ENCODE measurements at regions not wholly inside any gene's neighbourhood (a gene's known extent, or its start where the extent isn't known, plus 50 kb on each side); places are given as distances from the start of the nearest gene placed in this dataset.
"Not testable (repeated sequence)": the region's sequence is repeated elsewhere in the genome, so short reads cannot be mapped to it uniquely, and the experiment has no call there.

- Histone ChIP-seq H3K36me3 (ENCODE audit: insufficient read depth) (no peaks in the 10 kb centered on the region), H3K4me3 (ENCODE audit: low read depth, low read length) (no peak overlapping the region), H3K4me1 (ENCODE audit: insufficient read depth) (no peaks in the 10 kb centered on the region)
These were observed 1423.3 kb upstream of the PCDH20 start for GRCh38 chr13:62838929-62839328.

GRCh38 chr13:62837895-62838294, 1422.2 kb upstream of the PCDH20 start:
- DNase-seq (ENCODE audit: extremely low spot score), result no peak
- no peak overlapping the region for H3K27ac ChIP-seq (ENCODE audit: low read depth)
- 68% methylated on average over 2 of the region's 2 CpGs for WGBS
- no peaks in the 10 kb centered on the region for H3K4me1 ChIP-seq (ENCODE audit: insufficient read depth)
- no peak overlapping the region for H3K4me3 ChIP-seq (ENCODE audit: low read depth, low read length)
- no peaks in the 10 kb centered on the region for H3K36me3 ChIP-seq (ENCODE audit: insufficient read depth)

More at GRCh38 chr13:62838929-62839328, 1423.3 kb upstream of the PCDH20 start:
- no peak for DNase-seq (ENCODE audit: extremely low spot score)
- no peak overlapping the region for H3K27ac ChIP-seq (ENCODE audit: low read depth)

GRCh38 chr13:62829486-62829885, 1413.8 kb upstream of the PCDH20 start:
- Histone ChIP-seq H3K4me1 (ENCODE audit: insufficient read depth) (no peaks in the 10 kb centered on the region), H3K27ac (ENCODE audit: low read depth) (no peak overlapping the region), H3K4me3 (ENCODE audit: low read depth, low read length) (no peak overlapping the region), H3K36me3 (ENCODE audit: insufficient read depth) (no peaks in the 10 kb centered on the region)
- 87% methylated on average over 2 of the region's 2 CpGs for WGBS
- DNase-seq (ENCODE audit: extremely low spot score), result no peak

GRCh38 chr13:62799931-62800436, 1384.3 kb upstream of the PCDH20 start:
- no peak for DNase-seq (ENCODE audit: extremely low spot score)
- no peak overlapping the region for H3K4me3 ChIP-seq (ENCODE audit: low read depth, low read length)
- no peaks in the 10 kb centered on the region for H3K4me1 ChIP-seq (ENCODE audit: insufficient read depth)
- no peaks in the 10 kb centered on the region for H3K36me3 ChIP-seq (ENCODE audit: insufficient read depth)
- 90% methylated on average over 5 of the region's 5 CpGs for WGBS
- no peak overlapping the region for H3K27ac ChIP-seq (ENCODE audit: low read depth)

GRCh38 chr13:62799038-62799535, 1383.4 kb upstream of the PCDH20 start:
- DNase-seq (ENCODE audit: extremely low spot score), result no peak
- WGBS, result 86% methylated on average over 8 of the region's 8 CpGs
- no peak overlapping the region for H3K4me3 ChIP-seq (ENCODE audit: low read depth, low read length)
- no peaks in the 10 kb centered on the region for H3K36me3 ChIP-seq (ENCODE audit: insufficient read depth)
- H3K27ac ChIP-seq (ENCODE audit: low read depth), result no peak overlapping the region
- no peaks in the 10 kb centered on the region for H3K4me1 ChIP-seq (ENCODE audit: insufficient read depth)

- H3K27ac ChIP-seq (ENCODE audit: low read depth), result no peak overlapping the region
- 62% methylated on average over 1 of the region's 1 CpG for WGBS
- no peak for DNase-seq (ENCODE audit: extremely low spot score)
- H3K4me1 ChIP-seq (ENCODE audit: insufficient read depth), result no peaks in the 10 kb centered on the region
- no peaks in the 10 kb centered on the region for H3K36me3 ChIP-seq (ENCODE audit: insufficient read depth)
- H3K4me3 ChIP-seq (ENCODE audit: low read depth, low read length), result no peak overlapping the region
These were observed 1378.2 kb upstream of the PCDH20 start for GRCh38 chr13:62793850-62794249.

- 39% methylated on average over 1 of the region's 1 CpG for WGBS
- DNase-seq (ENCODE audit: extremely low spot score), result no peak
- no peaks in the 10 kb centered on the region for H3K36me3 ChIP-seq (ENCODE audit: insufficient read depth)
- H3K27ac ChIP-seq (ENCODE audit: low read depth), result no peak overlapping the region
- no peak overlapping the region for H3K4me3 ChIP-seq (ENCODE audit: low read depth, low read length)
- H3K4me1 ChIP-seq (ENCODE audit: insufficient read depth), result no peaks in the 10 kb centered on the region
These were observed 1366.2 kb upstream of the PCDH20 start for GRCh38 chr13:62781866-62782265.

- H3K27ac ChIP-seq (ENCODE audit: low read depth), result no peak overlapping the region
- WGBS, result 85% methylated on average over 6 of the region's 6 CpGs
- no peaks in the 10 kb centered on the region for H3K36me3 ChIP-seq (ENCODE audit: insufficient read depth)
- H3K4me1 ChIP-seq (ENCODE audit: insufficient read depth), result no peaks in the 10 kb centered on the region
- no peak for DNase-seq (ENCODE audit: extremely low spot score)
- H3K4me3 ChIP-seq (ENCODE audit: low read depth, low read length), result no peak overlapping the region
These were observed 1363.5 kb upstream of the PCDH20 start for GRCh38 chr13:62779161-62779560.

GRCh38 chr13:62767473-62767872, 1351.8 kb upstream of the PCDH20 start:
- H3K27ac ChIP-seq (ENCODE audit: low read depth), result no peak overlapping the region
- H3K4me3 ChIP-seq (ENCODE audit: low read depth, low read length), result no peak overlapping the region
- H3K36me3 ChIP-seq (ENCODE audit: insufficient read depth), result no peaks in the 10 kb centered on the region
- DNase-seq (ENCODE audit: extremely low spot score), result no peak
- H3K4me1 ChIP-seq (ENCODE audit: insufficient read depth), result no peaks in the 10 kb centered on the region
- 89% methylated on average over 9 of the region's 9 CpGs for WGBS

- WGBS, result 75% methylated on average over 1 of the region's 1 CpG
- DNase-seq (ENCODE audit: extremely low spot score), result no peak
- H3K4me1 ChIP-seq (ENCODE audit: insufficient read depth), result no peaks in the 10 kb centered on the region
- H3K4me3 ChIP-seq (ENCODE audit: low read depth, low read length), result no peak overlapping the region
- H3K36me3 ChIP-seq (ENCODE audit: insufficient read depth), result no peaks in the 10 kb centered on the region
- H3K27ac ChIP-seq (ENCODE audit: low read depth), result no peak overlapping the region
These were observed 1345.1 kb upstream of the PCDH20 start for GRCh38 chr13:62760724-62761123.

GRCh38 chr13:62747629-62748028, 1332.0 kb upstream of the PCDH20 start:
- Histone ChIP-seq H3K27ac (ENCODE audit: low read depth) (no peak overlapping the region), H3K4me1 (ENCODE audit: insufficient read depth) (no peaks in the 10 kb centered on the region), H3K36me3 (ENCODE audit: insufficient read depth) (no peaks in the 10 kb centered on the region), H3K4me3 (ENCODE audit: low read depth, low read length) (no peak overlapping the region)
- DNase-seq (ENCODE audit: extremely low spot score), result no peak
- 23% methylated on average over 2 of the region's 2 CpGs for WGBS

- no peak for DNase-seq (ENCODE audit: extremely low spot score)
- Histone ChIP-seq H3K4me1 (ENCODE audit: insufficient read depth) (no peaks in the 10 kb centered on the region), H3K4me3 (ENCODE audit: low read depth, low read length) (no peak overlapping the region), H3K36me3 (ENCODE audit: insufficient read depth) (no peaks in the 10 kb centered on the region), H3K27ac (ENCODE audit: low read depth) (no peak overlapping the region)
- WGBS, result 86% methylated on average over 2 of the region's 2 CpGs
These were observed 1331.5 kb upstream of the PCDH20 start for GRCh38 chr13:62747152-62747551.

GRCh38 chr13:62729746-62730145, 1314.1 kb upstream of the PCDH20 start:
- WGBS, result 90% methylated on average over 9 of the region's 9 CpGs
- not testable (repeated sequence) for H3K36me3 ChIP-seq (ENCODE audit: insufficient read depth); DNase-seq (ENCODE audit: extremely low spot score)

GRCh38 chr13:62721893-62722292, 1306.2 kb upstream of the PCDH20 start:
- H3K4me1 ChIP-seq (ENCODE audit: insufficient read depth), result no peaks in the 10 kb centered on the region
- no peak for DNase-seq (ENCODE audit: extremely low spot score)
- WGBS, result 33% methylated on average over 4 of the region's 4 CpGs
- H3K36me3 ChIP-seq (ENCODE audit: insufficient read depth), result no peaks in the 10 kb centered on the region
- H3K27ac ChIP-seq (ENCODE audit: low read depth), result no peak overlapping the region
- H3K4me3 ChIP-seq (ENCODE audit: low read depth, low read length), result no peak overlapping the region

More at GRCh38 chr13:62729746-62730145, 1314.1 kb upstream of the PCDH20 start:
- not testable (repeated sequence) for H3K4me1 ChIP-seq (ENCODE audit: insufficient read depth); H3K27ac ChIP-seq (ENCODE audit: low read depth); H3K4me3 ChIP-seq (ENCODE audit: low read depth, low read length)

- H3K36me3 ChIP-seq (ENCODE audit: insufficient read depth); DNase-seq (ENCODE audit: extremely low spot score); H3K4me1 ChIP-seq (ENCODE audit: insufficient read depth); H3K27ac ChIP-seq (ENCODE audit: low read depth); H3K4me3 ChIP-seq (ENCODE audit: low read depth, low read length): not testable (repeated sequence)
- 89% methylated on average over 7 of the region's 7 CpGs for WGBS
These were observed 1296.3 kb upstream of the PCDH20 start for GRCh38 chr13:62711948-62712347.
